Loucy (cell line): ENCODE measurements at regions not wholly inside any gene's neighbourhood (a gene's known extent, or its start where the extent isn't known, plus 50 kb on each side); places are given as distances from the start of the nearest gene placed in this dataset.

ENCODE experiments used
- EZH2phosphoT487 ChIP-seq: fragments of 200-600 bp; IDR thresholded peaks from 2 replicates; pipeline ENCODE4 v1.6.1; 2018; ENCODE audit warnings: antibody characterized with exemption, mild to moderate bottlenecking, moderate library complexity, borderline replicate concordance
- TF ChIP-seq, protein P1 (sequence below): fragments of 200-600 bp; sonication (generic); conservative IDR thresholded peaks from 2 replicates; pipeline ENCODE4 v1.5.1; 2014; ENCODE audit warnings: mild to moderate bottlenecking, antibody characterized with exemption, low read length

- TF ChIP-seq, protein P1, sequence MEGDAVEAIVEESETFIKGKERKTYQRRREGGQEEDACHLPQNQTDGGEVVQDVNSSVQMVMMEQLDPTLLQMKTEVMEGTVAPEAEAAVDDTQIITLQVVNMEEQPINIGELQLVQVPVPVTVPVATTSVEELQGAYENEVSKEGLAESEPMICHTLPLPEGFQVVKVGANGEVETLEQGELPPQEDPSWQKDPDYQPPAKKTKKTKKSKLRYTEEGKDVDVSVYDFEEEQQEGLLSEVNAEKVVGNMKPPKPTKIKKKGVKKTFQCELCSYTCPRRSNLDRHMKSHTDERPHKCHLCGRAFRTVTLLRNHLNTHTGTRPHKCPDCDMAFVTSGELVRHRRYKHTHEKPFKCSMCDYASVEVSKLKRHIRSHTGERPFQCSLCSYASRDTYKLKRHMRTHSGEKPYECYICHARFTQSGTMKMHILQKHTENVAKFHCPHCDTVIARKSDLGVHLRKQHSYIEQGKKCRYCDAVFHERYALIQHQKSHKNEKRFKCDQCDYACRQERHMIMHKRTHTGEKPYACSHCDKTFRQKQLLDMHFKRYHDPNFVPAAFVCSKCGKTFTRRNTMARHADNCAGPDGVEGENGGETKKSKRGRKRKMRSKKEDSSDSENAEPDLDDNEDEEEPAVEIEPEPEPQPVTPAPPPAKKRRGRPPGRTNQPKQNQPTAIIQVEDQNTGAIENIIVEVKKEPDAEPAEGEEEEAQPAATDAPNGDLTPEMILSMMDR, result no peak
- no peak for TF ChIP-seq EZH2phosphoT487
These were observed 353.1 kb upstream of the ANO5 start for GRCh38 chr11:21839796-21840195.
